OCI-LY3 (cell line): ENCODE measurements at regions not wholly inside any gene's neighbourhood (a gene's known extent, or its start where the extent isn't known, plus 50 kb on each side); places are given as distances from the start of the nearest gene placed in this dataset.

Experiments used
- CTCF ChIP-seq: fragments of 200-600, 300-600 bp; sonication (generic); IDR thresholded peaks from 2 replicates; pipeline ENCODE4 v1.5.1; 2014; ENCODE audit warnings: antibody characterized with exemption, low read length, low read depth
- EZH2phosphoT487 ChIP-seq: fragments of 200-600 bp; shearing (Covaris generic); IDR thresholded peaks from 2 replicates; pipeline ENCODE4 v1.6.1; 2018; ENCODE audit warnings: antibody characterized with exemption, mixed run types, low read depth

GRCh38 chr2:76429374-76429773 is 718.7 kb upstream of the GCFC2 start:
- TF ChIP-seq CTCF (no peak), EZH2phosphoT487 (no peak)
